Activated CD4-positive, alpha-beta T cell treated with anti-CD3 and anti-CD28 coated beads, Interleukin-2, amount 10 ng/mL, durations not matched to agents 24 days and 14 days (primary cell): ENCODE measurements at regions not wholly inside any gene's neighbourhood (a gene's known extent, or its start where the extent isn't known, plus 50 kb on each side); places are given as distances from the start of the nearest gene placed in this dataset.
"Not testable (repeated sequence)": the region's sequence is repeated elsewhere in the genome, so short reads cannot be mapped to it uniquely, and the experiment has no call there.

Source experiments
- DNase-seq: peaks from one replicate; pipeline ENCODE4 v3.0.0; 2022
- H3K27ac Mint-ChIP-seq: one replicate; pipeline ENCODE4 v1.8.0; 2022; ENCODE audit warnings: mild to moderate bottlenecking, mixed read lengths
- H3K27me3 Mint-ChIP-seq: one replicate; pipeline ENCODE4 v1.8.0; 2022; ENCODE audit warnings: mixed read lengths
- H3K36me3 Mint-ChIP-seq: one replicate; pipeline ENCODE4 v1.8.0; 2022; ENCODE audit warnings: low read depth, mild to moderate bottlenecking, mixed read lengths
- H3K4me1 Mint-ChIP-seq: one replicate; pipeline ENCODE4 v1.8.0; 2021; ENCODE audit warnings: mixed read lengths
- H3K4me3 Mint-ChIP-seq: one replicate; pipeline ENCODE4 v1.8.0; 2022; ENCODE audit warnings: mild to moderate bottlenecking, moderate library complexity, mixed read lengths
- H3K9me3 Mint-ChIP-seq: one replicate; pipeline ENCODE4 v1.8.0; 2021; ENCODE audit warnings: mixed read lengths
- intact Hi-C: fragments of 100-400 bp; cut with micrococcal nuclease; formaldehyde crosslinking; loops from one replicate; pipeline ENCODE4 v1.15.1; 2023

DNA sequence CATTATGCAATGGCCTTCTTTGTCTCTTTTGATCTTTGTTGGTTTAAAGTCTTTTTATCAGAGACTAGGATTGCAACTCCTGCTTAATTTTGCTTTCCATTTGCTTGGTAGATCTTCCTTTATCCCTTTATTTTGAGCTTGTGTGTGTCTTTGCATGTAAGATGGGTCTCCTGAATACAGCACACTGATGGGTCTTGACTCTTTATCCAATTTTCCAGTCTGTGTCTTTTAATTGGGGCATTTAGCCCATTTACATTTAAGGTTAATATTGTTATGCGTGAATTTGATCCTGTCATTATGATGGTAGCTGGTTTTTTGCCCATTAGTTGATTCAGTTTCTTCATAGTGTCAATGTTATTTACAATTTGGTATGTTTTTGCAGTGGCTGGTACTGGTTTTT, 56.9 kb upstream of the TBX18 start:
- H3K9me3 Mint-ChIP-seq, DNase-seq, intact Hi-C loops, H3K27me3 Mint-ChIP-seq, H3K36me3 Mint-ChIP-seq, H3K27ac Mint-ChIP-seq, H3K4me1 Mint-ChIP-seq, H3K4me3 Mint-ChIP-seq: not testable (repeated sequence)

DNA sequence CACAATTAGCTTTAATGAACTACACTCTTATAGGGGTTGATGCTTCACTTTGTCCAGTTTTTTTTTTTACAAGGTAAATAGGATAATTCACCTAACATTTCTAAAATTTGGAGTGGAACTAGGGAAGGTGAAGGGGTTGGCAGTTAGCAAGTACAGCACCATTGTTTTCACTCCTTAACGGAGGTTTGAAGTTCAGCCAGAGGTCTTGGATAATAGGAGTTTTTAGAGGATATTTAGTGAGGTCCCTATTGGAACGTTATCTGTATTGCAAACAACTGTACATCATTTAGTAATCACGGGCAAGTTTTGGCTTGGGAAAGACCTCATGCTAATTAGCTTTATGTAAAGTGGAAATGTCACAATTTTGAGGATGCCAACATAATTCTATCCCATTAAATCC, 52.3 kb upstream of the TBX18 start:
- Mint-ChIP-seq H3K36me3 (no peaks in the 10 kb centered on the region), H3K27me3 (no peaks in the 10 kb centered on the region), H3K4me3 (no peak overlapping the region), H3K9me3 (peaks cover 5% of the 10 kb centered on the region), H3K27ac (no peak overlapping the region), H3K4me1 (no peaks in the 10 kb centered on the region)
- DNase-seq = no peak
- intact Hi-C loops = no loop called here

DNA sequence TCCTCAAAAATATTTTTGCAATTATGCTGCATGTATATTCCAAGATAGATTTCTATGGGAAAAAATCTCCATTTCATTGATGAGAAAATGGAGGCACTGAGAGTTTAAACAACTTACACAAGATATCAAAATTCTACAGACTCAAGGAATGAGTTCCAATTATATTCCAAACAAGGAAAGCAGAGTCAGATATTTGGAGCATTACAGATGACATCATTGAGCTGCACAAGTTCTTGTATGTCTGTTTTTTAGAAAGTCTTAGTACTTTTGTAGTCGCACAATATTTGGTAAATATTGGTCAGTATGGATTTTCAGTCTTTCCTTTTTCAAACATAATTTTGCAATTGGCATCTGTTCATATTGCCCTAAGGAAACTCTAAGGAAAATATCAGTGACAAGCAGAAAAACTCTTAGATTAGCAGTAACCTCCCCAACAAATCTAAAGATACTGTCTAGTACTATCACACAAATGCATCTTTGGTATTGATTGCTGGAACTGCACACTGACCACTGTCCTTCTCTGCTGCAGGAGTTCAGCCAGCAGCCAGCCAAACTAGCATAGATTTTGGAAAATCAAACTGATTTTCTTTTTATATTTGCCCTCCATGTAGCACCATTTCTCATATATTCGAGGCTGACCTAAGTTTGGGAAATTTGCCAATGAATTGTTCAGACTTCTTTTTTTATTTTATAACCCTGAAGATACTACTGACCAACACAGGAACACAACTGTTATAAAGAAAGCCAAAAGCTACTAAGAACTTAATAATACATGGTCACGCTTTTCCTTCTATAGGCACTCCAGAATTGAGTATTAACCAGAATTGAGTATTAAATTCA, 51.7 kb upstream of the TBX18 start:
- H3K4me3 Mint-ChIP-seq = no peak overlapping the region
- H3K9me3 Mint-ChIP-seq = peaks cover 5% of the 10 kb centered on the region
- intact Hi-C loops = no loop called here
- no peak for DNase-seq
- H3K36me3 Mint-ChIP-seq = no peaks in the 10 kb centered on the region
- no peak overlapping the region for H3K27ac Mint-ChIP-seq
- no peaks in the 10 kb centered on the region for H3K4me1 Mint-ChIP-seq
- H3K27me3 Mint-ChIP-seq = no peaks in the 10 kb centered on the region
